Epithelial cell of proximal tubule (primary cell): ENCODE measurements at regions not wholly inside any gene's neighbourhood (a gene's known extent, or its start where the extent isn't known, plus 50 kb on each side); places are given as distances from the start of the nearest gene placed in this dataset.

Experiments used
- DNase-seq: peaks from one replicate; pipeline ENCODE4 v3.0.0-alpha.2; 2011; ENCODE audit warnings: low read depth
- H3K4me3 ChIP-seq: 2 replicates; pipeline ENCODE4 v1.5.1; 2011; ENCODE audit warnings: low read depth, mild to moderate bottlenecking, low read length
- TF ChIP-seq, protein P1 (sequence below): conservative IDR thresholded peaks from 2 replicates; pipeline ENCODE4 v1.5.1; 2012; ENCODE audit warnings: low read depth, mild to moderate bottlenecking, low read length

DNA sequence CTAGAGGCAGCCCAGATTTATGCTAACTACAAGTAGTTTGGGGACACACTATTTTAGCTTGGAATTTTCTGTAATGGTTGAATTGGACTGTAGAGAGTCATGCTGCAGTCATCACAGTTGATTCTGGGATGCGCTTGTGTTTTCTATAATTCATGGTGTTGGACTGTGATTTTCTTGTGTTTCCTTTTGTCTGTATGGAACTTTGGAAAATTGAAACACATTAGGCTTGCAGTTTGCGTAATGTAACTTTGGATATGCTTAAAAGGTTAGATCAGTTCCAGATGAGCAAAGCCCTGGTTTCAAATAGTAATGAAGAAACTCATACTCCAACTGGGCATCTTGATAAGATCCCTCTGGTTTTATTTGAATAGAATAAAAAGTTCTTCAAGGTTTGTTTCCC is 502.2 kb downstream of the ARL4A start:
- no peak overlapping the region for H3K4me3 ChIP-seq
- DNase-seq, result no peak
- TF ChIP-seq, protein P1, sequence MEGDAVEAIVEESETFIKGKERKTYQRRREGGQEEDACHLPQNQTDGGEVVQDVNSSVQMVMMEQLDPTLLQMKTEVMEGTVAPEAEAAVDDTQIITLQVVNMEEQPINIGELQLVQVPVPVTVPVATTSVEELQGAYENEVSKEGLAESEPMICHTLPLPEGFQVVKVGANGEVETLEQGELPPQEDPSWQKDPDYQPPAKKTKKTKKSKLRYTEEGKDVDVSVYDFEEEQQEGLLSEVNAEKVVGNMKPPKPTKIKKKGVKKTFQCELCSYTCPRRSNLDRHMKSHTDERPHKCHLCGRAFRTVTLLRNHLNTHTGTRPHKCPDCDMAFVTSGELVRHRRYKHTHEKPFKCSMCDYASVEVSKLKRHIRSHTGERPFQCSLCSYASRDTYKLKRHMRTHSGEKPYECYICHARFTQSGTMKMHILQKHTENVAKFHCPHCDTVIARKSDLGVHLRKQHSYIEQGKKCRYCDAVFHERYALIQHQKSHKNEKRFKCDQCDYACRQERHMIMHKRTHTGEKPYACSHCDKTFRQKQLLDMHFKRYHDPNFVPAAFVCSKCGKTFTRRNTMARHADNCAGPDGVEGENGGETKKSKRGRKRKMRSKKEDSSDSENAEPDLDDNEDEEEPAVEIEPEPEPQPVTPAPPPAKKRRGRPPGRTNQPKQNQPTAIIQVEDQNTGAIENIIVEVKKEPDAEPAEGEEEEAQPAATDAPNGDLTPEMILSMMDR, result no peak

DNA sequence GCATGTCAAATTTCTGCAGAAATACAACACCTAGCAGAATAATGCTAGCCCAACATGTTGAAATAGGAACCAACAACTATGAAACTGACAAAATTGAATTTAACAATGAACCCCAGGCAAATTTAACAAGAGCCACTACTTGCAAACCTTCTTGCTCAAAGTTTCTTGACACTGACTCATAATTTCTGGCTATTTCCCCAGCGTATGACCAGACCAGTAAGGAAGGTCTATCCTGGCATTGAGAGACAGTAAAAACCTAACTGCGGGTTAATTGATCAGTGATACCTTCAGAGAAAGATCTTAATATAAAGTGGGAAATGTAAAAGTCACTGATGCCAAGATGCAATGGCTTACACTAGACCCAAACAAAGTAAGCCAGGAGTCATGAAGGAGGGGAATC is 510.1 kb downstream of the ARL4A start:
- TF ChIP-seq, protein P1, result no peak
- H3K4me3 ChIP-seq, result no peak overlapping the region
- DNase-seq, result no peak

DNA sequence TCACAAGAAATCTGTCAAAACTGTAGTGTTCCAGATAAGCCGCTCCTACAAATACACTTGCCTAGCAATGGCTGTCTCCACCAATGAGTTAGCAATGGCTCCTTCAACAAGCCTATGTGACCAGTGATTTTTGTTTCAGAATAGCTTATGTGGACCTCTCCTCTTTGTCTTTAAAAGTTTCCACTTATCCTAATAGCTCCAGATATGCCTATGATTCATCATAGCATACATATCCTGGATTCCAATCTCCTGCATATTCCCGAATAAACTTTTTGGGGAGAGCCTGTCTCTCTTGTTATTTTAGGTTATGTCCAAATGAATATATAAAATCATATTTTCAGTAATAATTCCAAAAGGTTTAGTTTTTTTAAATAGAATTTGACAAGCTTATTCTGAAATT is 510.6 kb downstream of the ARL4A start:
- TF ChIP-seq, protein P1, result no peak
- no peak overlapping the region for H3K4me3 ChIP-seq
- DNase-seq, result no peak

DNA sequence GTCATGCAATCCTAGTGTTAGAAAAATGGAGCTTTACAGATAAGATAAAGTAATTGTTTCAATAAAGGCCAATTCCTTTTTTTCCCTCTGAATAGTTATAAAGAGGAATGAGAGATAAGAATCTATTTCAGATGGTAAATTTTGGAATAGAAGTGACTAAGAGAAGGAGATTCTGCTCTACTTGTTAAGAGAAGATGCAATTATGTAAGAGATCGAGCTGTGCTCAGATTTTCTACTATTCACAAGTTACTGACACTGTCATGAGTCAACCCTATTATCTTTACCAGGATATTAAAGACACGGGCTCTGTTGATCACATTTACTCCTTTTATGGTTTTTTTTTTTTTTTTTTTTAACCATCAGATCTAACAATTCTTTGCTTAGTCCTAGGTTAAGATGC is 511.3 kb downstream of the ARL4A start:
- no peak overlapping the region for H3K4me3 ChIP-seq
- TF ChIP-seq, protein P1, result no peak
- DNase-seq, result no peak

DNA sequence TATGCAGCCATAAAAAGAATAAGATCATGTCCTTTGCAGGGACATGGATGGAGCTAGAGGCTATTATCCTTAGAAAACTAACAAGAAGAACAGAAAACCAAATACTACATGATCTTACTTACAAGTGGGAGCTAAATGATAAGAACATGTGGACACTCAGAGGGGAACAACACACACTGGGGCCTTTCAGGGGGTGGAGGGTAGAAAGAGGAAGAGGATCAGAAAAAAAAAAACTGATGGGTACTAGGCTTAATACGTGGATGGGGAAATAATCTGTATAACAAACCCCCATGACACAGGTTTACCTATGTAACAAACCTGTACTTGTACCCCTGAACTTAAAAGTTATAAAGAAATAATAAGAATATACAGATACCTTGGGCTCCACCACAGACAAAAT is 514.2 kb downstream of the ARL4A start:
- TF ChIP-seq, protein P1, result no peak
- DNase-seq, result no peak

DNA sequence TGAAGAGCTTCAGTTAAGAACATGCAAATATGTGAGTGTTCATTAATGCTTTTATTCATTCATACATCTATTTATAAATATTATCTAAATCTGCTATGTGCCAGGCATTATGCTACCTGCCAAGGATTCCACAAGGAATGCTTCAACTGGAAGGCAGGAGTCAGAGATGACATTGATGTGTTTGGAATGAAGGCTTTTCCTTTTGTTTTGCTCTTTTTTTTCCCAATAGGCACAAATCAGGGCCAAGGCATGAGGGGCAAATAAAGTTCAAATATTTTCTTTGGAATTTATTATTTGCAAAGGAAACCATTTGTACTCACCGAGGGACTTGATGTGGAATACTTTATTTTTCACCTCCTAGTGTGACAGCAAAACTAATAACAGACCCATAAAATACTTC is 530.3 kb downstream of the ARL4A start:
- TF ChIP-seq, protein P1, result no peak
- no peak for DNase-seq
- no peak overlapping the region for H3K4me3 ChIP-seq

More for the DNA sequence above, 514.2 kb downstream of the ARL4A start:
- H3K4me3 ChIP-seq, result no peak overlapping the region

DNA sequence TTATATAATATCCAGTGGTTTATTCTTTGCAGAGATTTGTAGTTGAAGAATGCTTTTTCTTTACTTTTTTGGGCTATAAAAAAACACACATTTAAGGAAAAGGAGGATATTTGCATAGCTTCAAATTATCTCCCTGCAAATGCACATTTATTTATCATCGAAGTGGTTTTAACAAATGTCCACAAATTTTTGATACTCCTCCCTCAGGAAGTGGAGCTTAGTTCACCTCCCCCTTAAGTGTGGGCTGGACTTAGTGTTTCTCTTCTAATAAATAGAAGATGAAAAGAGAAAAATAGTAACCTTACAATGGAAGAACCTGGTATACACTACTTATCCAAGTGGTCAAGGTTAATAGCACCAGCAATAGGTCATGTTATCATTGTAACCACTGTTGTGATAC is 537.6 kb downstream of the ARL4A start:
- TF ChIP-seq, protein P1, result no peak
- H3K4me3 ChIP-seq, result no peak overlapping the region
- no peak for DNase-seq
